Colonic mucosa (tissue), 4 donors: ENCODE measurements at regions not wholly inside any gene's neighbourhood (a gene's known extent, or its start where the extent isn't known, plus 50 kb on each side); places are given as distances from the start of the nearest gene placed in this dataset.
"Not testable (repeated sequence)": the region's sequence is repeated elsewhere in the genome, so short reads cannot be mapped to it uniquely, and the experiment has no call there.

Experiments
- DNase-seq: peaks from one replicate; pipeline ENCODE4 v3.0.0-alpha.2; 2020
- H3K27ac ChIP-seq: fragments of 200-600 bp; one replicate; pipeline ENCODE4 v1.8.0; 2021
- H3K27me3 ChIP-seq: fragments of 200-600 bp; one replicate; pipeline ENCODE4 v1.8.0; 2021
- H3K36me3 ChIP-seq: fragments of 200-600 bp; one replicate; pipeline ENCODE4 v1.8.0; 2021
- H3K4me1 ChIP-seq: fragments of 200-600 bp; one replicate; pipeline ENCODE4 v1.8.0; 2021; ENCODE audit warnings: mild to moderate bottlenecking
- H3K4me3 ChIP-seq: fragments of 200-600 bp; one replicate; pipeline ENCODE4 v1.8.0; 2021
- H3K9ac ChIP-seq, 2 donors: one replicate each; pipeline ENCODE4 v1.7.0; 2013; ENCODE audit warnings: control low read depth in 2 of 2, low read depth in 2 of 2, low read length in 2 of 2
- H3K9me3 ChIP-seq: fragments of 200-600 bp; one replicate; pipeline ENCODE4 v1.8.0; 2021
- CTCF ChIP-seq: fragments of 200-600 bp; IDR thresholded peaks from one replicate; pipeline ENCODE4 v1.8.0; 2022; ENCODE audit warnings: antibody characterized with exemption, mild to moderate bottlenecking
- intact Hi-C: fragments of 100-400 bp; cut with DNase I; formaldehyde crosslinking; loops from one replicate; pipeline ENCODE4 v1.14.1; 2022
- donor health status: healthy.
- donor health status: DM: no; HTN: no; CAD: no.
- donor health status: DM: no; HTN: no; CAD: no.

- H3K4me1 ChIP-seq, result no peaks in the 10 kb centered on the region
- TF ChIP-seq CTCF, result no peak
- H3K27me3 ChIP-seq, result peaks cover 18% of the 10 kb centered on the region
- no peak overlapping the region for H3K9ac ChIP-seq
- intact Hi-C loops, result loop anchor here (5.0 kb wide), 1 partner anchor 472 kb away; no protein-coding TSS in a partner anchor
- H3K36me3 ChIP-seq, result no peaks in the 10 kb centered on the region
- no peak overlapping the region for H3K4me3 ChIP-seq
- no peak for DNase-seq
- no peaks in the 10 kb centered on the region for H3K9me3 ChIP-seq
- H3K27ac ChIP-seq, result no peak overlapping the region
Measured at GRCh38 chr5:1639757-1640156, 116.0 kb upstream of the LPCAT1 start.

- Histone ChIP-seq H3K9me3 (no peaks in the 10 kb centered on the region), H3K27ac (no peak overlapping the region), H3K4me1 (no peaks in the 10 kb centered on the region), H3K27me3 (peaks cover 13% of the 10 kb centered on the region), H3K9ac (no peak overlapping the region), H3K36me3 (no peaks in the 10 kb centered on the region), H3K4me3 (no peak overlapping the region)
- intact Hi-C loops, result no loop called here
- DNase-seq, result no peak
- TF ChIP-seq CTCF, result no peak
Measured at GRCh38 chr5:1638658-1639400, 115.1 kb upstream of the LPCAT1 start.

GRCh38 chr5:1637639-1638481 lies 114.1 kb upstream of the LPCAT1 start:
- intact Hi-C loops, result no loop called here
- Histone ChIP-seq H3K27ac (no peak overlapping the region), H3K9me3 (no peaks in the 10 kb centered on the region), H3K36me3 (no peaks in the 10 kb centered on the region), H3K4me1 (no peaks in the 10 kb centered on the region), H3K9ac (no peak overlapping the region), H3K4me3 (no peak overlapping the region), H3K27me3 (peaks cover 4% of the 10 kb centered on the region)
- DNase-seq, result no peak
- no peak for TF ChIP-seq CTCF

GRCh38 chr5:1636981-1637638 lies 113.3 kb upstream of the LPCAT1 start:
- no peak overlapping the region for H3K4me3 ChIP-seq

GRCh38 chr5:1636208-1636770 lies 112.5 kb upstream of the LPCAT1 start:
- H3K9ac ChIP-seq, H3K27ac ChIP-seq, H3K9me3 ChIP-seq, H3K27me3 ChIP-seq, H3K36me3 ChIP-seq, H3K4me1 ChIP-seq, intact Hi-C loops, H3K4me3 ChIP-seq, DNase-seq: not testable (repeated sequence)

More at GRCh38 chr5:1636981-1637638, 113.3 kb upstream of the LPCAT1 start:
- intact Hi-C loops, result no loop called here
- Histone ChIP-seq H3K27me3 (no peaks in the 10 kb centered on the region), H3K4me1 (no peaks in the 10 kb centered on the region), H3K9ac (no peak overlapping the region), H3K36me3 (no peaks in the 10 kb centered on the region), H3K9me3 (no peaks in the 10 kb centered on the region), H3K27ac (no peak overlapping the region)
- TF ChIP-seq CTCF, result no peak
- no peak for DNase-seq

- H3K9ac ChIP-seq, H3K36me3 ChIP-seq, DNase-seq, H3K27me3 ChIP-seq, H3K27ac ChIP-seq, H3K4me3 ChIP-seq, H3K4me1 ChIP-seq, H3K9me3 ChIP-seq, intact Hi-C loops: not testable (repeated sequence)
Measured at GRCh38 chr5:1635477-1635876, 111.7 kb upstream of the LPCAT1 start.
